ENCODE measurements at regions not wholly inside any gene's neighbourhood (a gene's known extent, or its start where the extent isn't known, plus 50 kb on each side); places are given as distances from the start of the nearest gene placed in this dataset.

- no peaks in the 10 kb centered on the region for H3K9me3 ChIP-seq (replicated peaks in 1 of 2; ENCODE audit: control insufficient read depth in 1 of 2, insufficient read depth in 1 of 2, low read length in 2 of 2)
- intact Hi-C loops (cut with micrococcal nuclease): no loop called here
- whole genome bisulfite sequencing (ENCODE audit: insufficient coverage): no CpG with 5 or more reads among the region's 2 CpGs
- H2AFZ ChIP-seq (ENCODE audit: insufficient read depth, low read depth, low read length, poor library complexity, severe bottlenecking): no peak overlapping the region
- no peaks in the 10 kb centered on the region for H4K20me1 ChIP-seq (ENCODE audit: insufficient read depth, low read length)
- Mint-ChIP-seq H3K27me3 (ENCODE audit: low read depth in 3 of 3) (peaks cover 0 to 5% (median 1%) of the 10 kb centered on the region in 3 donors), H3K4me1 (no peaks in the 10 kb centered on the region), H3K9me3 (peaks cover 0 to 3% (median 0%) of the 10 kb centered on the region in 7 donors), H3K4me3 (no peak overlapping the region), H3K27ac (no peak overlapping the region), H3K36me3 (no peaks in the 10 kb centered on the region)
- no peak for DNase-seq
- H3K4me1 ChIP-seq (ENCODE audit: control insufficient read depth in 1 of 2, insufficient read depth in 2 of 2, low read length in 2 of 2): no peaks in the 10 kb centered on the region
- no peak overlapping the region for H3K4me3 ChIP-seq (replicated peaks in 1 of 3; ENCODE audit: low read depth in 2 of 3, low read length in 3 of 3)
- no peak overlapping the region for H3K27ac ChIP-seq (ENCODE audit: low read depth in 1 of 2, low read length in 2 of 2)
- no peaks in the 10 kb centered on the region for H3K79me2 ChIP-seq (ENCODE audit: insufficient read depth, low read length)
- TF ChIP-seq, protein P1, sequence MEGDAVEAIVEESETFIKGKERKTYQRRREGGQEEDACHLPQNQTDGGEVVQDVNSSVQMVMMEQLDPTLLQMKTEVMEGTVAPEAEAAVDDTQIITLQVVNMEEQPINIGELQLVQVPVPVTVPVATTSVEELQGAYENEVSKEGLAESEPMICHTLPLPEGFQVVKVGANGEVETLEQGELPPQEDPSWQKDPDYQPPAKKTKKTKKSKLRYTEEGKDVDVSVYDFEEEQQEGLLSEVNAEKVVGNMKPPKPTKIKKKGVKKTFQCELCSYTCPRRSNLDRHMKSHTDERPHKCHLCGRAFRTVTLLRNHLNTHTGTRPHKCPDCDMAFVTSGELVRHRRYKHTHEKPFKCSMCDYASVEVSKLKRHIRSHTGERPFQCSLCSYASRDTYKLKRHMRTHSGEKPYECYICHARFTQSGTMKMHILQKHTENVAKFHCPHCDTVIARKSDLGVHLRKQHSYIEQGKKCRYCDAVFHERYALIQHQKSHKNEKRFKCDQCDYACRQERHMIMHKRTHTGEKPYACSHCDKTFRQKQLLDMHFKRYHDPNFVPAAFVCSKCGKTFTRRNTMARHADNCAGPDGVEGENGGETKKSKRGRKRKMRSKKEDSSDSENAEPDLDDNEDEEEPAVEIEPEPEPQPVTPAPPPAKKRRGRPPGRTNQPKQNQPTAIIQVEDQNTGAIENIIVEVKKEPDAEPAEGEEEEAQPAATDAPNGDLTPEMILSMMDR (IDR thresholded peaks at IDR 0.05): no peak
- H3K9ac ChIP-seq (ENCODE audit: insufficient read depth, low read length, poor library complexity, severe bottlenecking): no peak overlapping the region
- no peaks in the 10 kb centered on the region for H3K27me3 ChIP-seq (ENCODE audit: control insufficient read depth in 2 of 2, insufficient read depth in 2 of 2, low read length in 2 of 2)
- H3K36me3 ChIP-seq (replicated peaks in 1 of 2; ENCODE audit: control insufficient read depth in 1 of 2, insufficient read depth in 2 of 2, low read length in 2 of 2): no peaks in the 10 kb centered on the region
- no peak overlapping the region for H3K4me2 ChIP-seq (replicated peaks; ENCODE audit: extremely low read depth, low read length, poor library complexity, severe bottlenecking)
Measured at GRCh38 chr20:6397115-6397514, 274.3 kb upstream of the FERMT1 start.

GRCh38 chr20:6395695-6396094 is 272.9 kb upstream of the FERMT1 start:
- Mint-ChIP-seq H3K27ac (no peak overlapping the region), H3K27me3 (ENCODE audit: low read depth in 3 of 3) (peaks cover 0 to 5% (median 0%) of the 10 kb centered on the region in 3 donors), H3K9me3 (peaks cover 0 to 2% (median 0%) of the 10 kb centered on the region in 7 donors), H3K36me3 (no peaks in the 10 kb centered on the region), H3K4me3 (no peak overlapping the region), H3K4me1 (no peaks in the 10 kb centered on the region)
- TF ChIP-seq, protein P1 (IDR thresholded peaks at IDR 0.05): no peak
- no CpG with 5 or more reads among the region's 2 CpGs for WGBS (ENCODE audit: insufficient coverage)
- intact Hi-C loops (cut with micrococcal nuclease): no loop called here
- DNase-seq: no peak
- Histone ChIP-seq H3K9ac (ENCODE audit: insufficient read depth, low read length, poor library complexity, severe bottlenecking) (no peak overlapping the region), H3K27me3 (ENCODE audit: control insufficient read depth in 2 of 2, insufficient read depth in 2 of 2, low read length in 2 of 2) (no peaks in the 10 kb centered on the region), H3K4me1 (ENCODE audit: control insufficient read depth in 1 of 2, insufficient read depth in 2 of 2, low read length in 2 of 2) (no peaks in the 10 kb centered on the region), H3K9me3 (replicated peaks in 1 of 2; ENCODE audit: control insufficient read depth in 1 of 2, insufficient read depth in 1 of 2, low read length in 2 of 2) (no peaks in the 10 kb centered on the region), H3K27ac (ENCODE audit: low read depth in 1 of 2, low read length in 2 of 2) (no peak overlapping the region), H2AFZ (ENCODE audit: insufficient read depth, low read depth, low read length, poor library complexity, severe bottlenecking) (no peak overlapping the region), H3K79me2 (ENCODE audit: insufficient read depth, low read length) (no peaks in the 10 kb centered on the region), H4K20me1 (ENCODE audit: insufficient read depth, low read length) (no peaks in the 10 kb centered on the region), H3K4me2 (replicated peaks; ENCODE audit: extremely low read depth, low read length, poor library complexity, severe bottlenecking) (no peak overlapping the region), H3K36me3 (replicated peaks in 1 of 2; ENCODE audit: control insufficient read depth in 1 of 2, insufficient read depth in 2 of 2, low read length in 2 of 2) (no peaks in the 10 kb centered on the region), H3K4me3 (replicated peaks in 1 of 3; ENCODE audit: low read depth in 2 of 3, low read length in 3 of 3) (no peak overlapping the region)

Measured in CD14-positive monocyte (primary cell).